CD4-positive, alpha-beta T cell treated with Interleukin-15 for 1 hour (primary cell): ENCODE measurements at regions not wholly inside any gene's neighbourhood (a gene's known extent, or its start where the extent isn't known, plus 50 kb on each side); places are given as distances from the start of the nearest gene placed in this dataset.
"Not testable (repeated sequence)": the region's sequence is repeated elsewhere in the genome, so short reads cannot be mapped to it uniquely, and the experiment has no call there.

ENCODE experiments used
- DNase-seq: peaks from one replicate; pipeline ENCODE4 v3.0.0-alpha.2; 2020

GRCh38 chr11:34001557-34002064 is 49.9 kb upstream of the CAPRIN1 start:
- DNase-seq: no peak

GRCh38 chr11:33999393-33999792 is 52.1 kb upstream of the CAPRIN1 start:
- DNase-seq: no peak

GRCh38 chr11:33997584-33998251 is 53.8 kb upstream of the CAPRIN1 start:
- DNase-seq: no peak

GRCh38 chr11:33996498-33997454 is 54.8 kb upstream of the CAPRIN1 start:
- peak; percentile 73 for DNase-seq

GRCh38 chr11:33994937-33995336 is 56.6 kb upstream of the CAPRIN1 start:
- no peak for DNase-seq

- DNase-seq: not testable (repeated sequence)
Observed at GRCh38 chr11:33991136-33991535, 60.4 kb upstream of the CAPRIN1 start.

- not testable (repeated sequence) for DNase-seq
Observed at GRCh38 chr11:33990131-33990530, 61.4 kb upstream of the CAPRIN1 start.

GRCh38 chr11:33989461-33989860 is 62.1 kb upstream of the CAPRIN1 start:
- DNase-seq: no peak

- no peak for DNase-seq
Observed at GRCh38 chr11:33988586-33989370, 62.8 kb upstream of the CAPRIN1 start.

- DNase-seq: peak; percentile 76
Observed at GRCh38 chr11:33987975-33988580, 63.5 kb upstream of the CAPRIN1 start.

GRCh38 chr11:33987545-33987944 is 64.0 kb upstream of the CAPRIN1 start:
- DNase-seq: no peak

GRCh38 chr11:33986597-33987501 is 64.7 kb upstream of the CAPRIN1 start:
- DNase-seq: not testable (repeated sequence)

GRCh38 chr11:33984682-33985389 is 66.7 kb upstream of the CAPRIN1 start:
- no peak for DNase-seq

- no peak for DNase-seq
Observed at GRCh38 chr11:33982661-33983060, 68.9 kb upstream of the CAPRIN1 start.

GRCh38 chr11:33980897-33981296 is 70.6 kb upstream of the CAPRIN1 start:
- DNase-seq: no peak

- DNase-seq: no peak
Observed at GRCh38 chr11:33978376-33978775, 73.2 kb upstream of the CAPRIN1 start.

GRCh38 chr11:33977676-33978075 is 73.9 kb upstream of the CAPRIN1 start:
- no peak for DNase-seq

- no peak for DNase-seq
Observed at GRCh38 chr11:33976495-33977199, 74.9 kb upstream of the CAPRIN1 start.

GRCh38 chr11:33974804-33975203 is 76.7 kb upstream of the CAPRIN1 start:
- no peak for DNase-seq

- not testable (repeated sequence) for DNase-seq
Observed at GRCh38 chr11:33971530-33971929, 79.7 kb upstream of the LMO2 start.
